ENCODE measurements at regions not wholly inside any gene's neighbourhood (a gene's known extent, or its start where the extent isn't known, plus 50 kb on each side); places are given as distances from the start of the nearest gene placed in this dataset.
"Not testable (repeated sequence)": the region's sequence is repeated elsewhere in the genome, so short reads cannot be mapped to it uniquely, and the experiment has no call there.

- DNase-seq (ENCODE audit: low spot score) (no peak), ATAC-seq (ENCODE audit: insufficient number of reproducible peaks, low FRiP score, low read depth) (no peak)
- TF ChIP-seq, protein P1, sequence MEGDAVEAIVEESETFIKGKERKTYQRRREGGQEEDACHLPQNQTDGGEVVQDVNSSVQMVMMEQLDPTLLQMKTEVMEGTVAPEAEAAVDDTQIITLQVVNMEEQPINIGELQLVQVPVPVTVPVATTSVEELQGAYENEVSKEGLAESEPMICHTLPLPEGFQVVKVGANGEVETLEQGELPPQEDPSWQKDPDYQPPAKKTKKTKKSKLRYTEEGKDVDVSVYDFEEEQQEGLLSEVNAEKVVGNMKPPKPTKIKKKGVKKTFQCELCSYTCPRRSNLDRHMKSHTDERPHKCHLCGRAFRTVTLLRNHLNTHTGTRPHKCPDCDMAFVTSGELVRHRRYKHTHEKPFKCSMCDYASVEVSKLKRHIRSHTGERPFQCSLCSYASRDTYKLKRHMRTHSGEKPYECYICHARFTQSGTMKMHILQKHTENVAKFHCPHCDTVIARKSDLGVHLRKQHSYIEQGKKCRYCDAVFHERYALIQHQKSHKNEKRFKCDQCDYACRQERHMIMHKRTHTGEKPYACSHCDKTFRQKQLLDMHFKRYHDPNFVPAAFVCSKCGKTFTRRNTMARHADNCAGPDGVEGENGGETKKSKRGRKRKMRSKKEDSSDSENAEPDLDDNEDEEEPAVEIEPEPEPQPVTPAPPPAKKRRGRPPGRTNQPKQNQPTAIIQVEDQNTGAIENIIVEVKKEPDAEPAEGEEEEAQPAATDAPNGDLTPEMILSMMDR (IDR thresholded peaks at IDR 0.05), result peak; percentile 34
Measured at GRCh38 chr3:139111392-139112229, 66.9 kb upstream of the PRR23C start.

GRCh38 chr3:139112230-139112558, 67.5 kb upstream of the PRR23C start:
- ATAC-seq (ENCODE audit: insufficient number of reproducible peaks, low FRiP score, low read depth) (no peak), DNase-seq (ENCODE audit: low spot score) (no peak)
- Histone ChIP-seq H3K27me3 (replicated peaks; ENCODE audit: insufficient read depth) (no peaks in the 10 kb centered on the region), H3K36me3 (no peaks in the 10 kb centered on the region), H3K4me1 (ENCODE audit: control insufficient read depth in 1 of 2, low read depth in 2 of 2) (no peaks in the 10 kb centered on the region), H3K9me3 (no peaks in the 10 kb centered on the region), H3K4me3 (no peak overlapping the region), H3K27ac (no peak overlapping the region)
- TF ChIP-seq, protein P1 (IDR thresholded peaks at IDR 0.05), result no peak

More at GRCh38 chr3:139111392-139112229, 66.9 kb upstream of the PRR23C start:
- H3K9me3 ChIP-seq, result no peaks in the 10 kb centered on the region
- no peaks in the 10 kb centered on the region for H3K36me3 ChIP-seq
- H3K27me3 ChIP-seq (replicated peaks; ENCODE audit: insufficient read depth), result no peaks in the 10 kb centered on the region
- no peak overlapping the region for H3K27ac ChIP-seq
- no peak overlapping the region for H3K4me3 ChIP-seq
- no peaks in the 10 kb centered on the region for H3K4me1 ChIP-seq (ENCODE audit: control insufficient read depth in 1 of 2, low read depth in 2 of 2)

DNA sequence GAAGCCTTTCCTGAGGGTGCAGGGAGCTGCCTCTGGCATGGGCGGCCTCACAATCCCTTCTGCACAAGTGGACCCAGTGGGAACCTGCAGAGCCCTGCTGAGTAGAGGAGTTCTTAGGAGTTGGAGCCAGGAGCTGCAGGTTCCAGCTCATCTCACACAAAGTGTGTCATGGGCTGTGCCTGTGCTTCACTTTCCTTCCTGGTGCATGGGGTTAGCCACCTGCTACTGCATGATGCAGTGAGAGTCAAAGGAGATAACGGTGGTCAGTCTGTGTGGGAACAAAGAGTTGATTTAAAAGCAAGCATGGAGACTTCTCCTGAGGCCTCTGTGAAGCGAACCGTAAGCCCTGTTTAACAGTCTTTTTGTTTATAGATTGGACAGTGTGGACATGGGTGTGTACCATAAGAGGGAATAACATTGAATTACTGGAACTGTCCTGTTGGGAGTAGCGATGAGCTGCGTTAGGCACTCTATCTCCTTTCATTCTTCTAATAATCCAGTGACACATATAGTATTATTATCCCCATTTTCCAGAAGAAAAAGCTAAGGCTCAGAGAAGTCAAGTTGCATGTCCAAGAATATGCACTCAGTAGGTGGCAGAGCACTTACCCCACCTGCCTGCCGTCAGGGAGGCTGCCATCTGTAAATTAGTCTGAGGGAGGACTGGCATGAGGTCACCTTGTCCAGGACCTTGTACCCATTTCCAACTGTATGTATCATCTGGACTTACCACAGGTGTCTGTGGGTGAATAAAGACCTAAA, 68.7 kb upstream of the PRR23C start:
- TF ChIP-seq, protein P1 (IDR thresholded peaks at IDR 0.05), result no peak
- Histone ChIP-seq H3K36me3 (no peaks in the 10 kb centered on the region), H3K4me1 (ENCODE audit: control insufficient read depth in 1 of 2, low read depth in 2 of 2) (no peaks in the 10 kb centered on the region), H3K9me3 (no peaks in the 10 kb centered on the region), H3K4me3 (no peak overlapping the region), H3K27ac (no peak overlapping the region), H3K27me3 (replicated peaks; ENCODE audit: insufficient read depth) (no peaks in the 10 kb centered on the region)
- no peak for DNase-seq (ENCODE audit: low spot score)
- no peak for ATAC-seq (ENCODE audit: insufficient number of reproducible peaks, low FRiP score, low read depth)

GRCh38 chr3:139113993-139114375, 69.3 kb upstream of the PRR23C start:
- ATAC-seq (ENCODE audit: insufficient number of reproducible peaks, low FRiP score, low read depth) (no peak), DNase-seq (ENCODE audit: low spot score) (no peak)
- Histone ChIP-seq H3K36me3 (no peaks in the 10 kb centered on the region), H3K9me3 (no peaks in the 10 kb centered on the region), H3K27ac (no peak overlapping the region), H3K27me3 (replicated peaks; ENCODE audit: insufficient read depth) (no peaks in the 10 kb centered on the region), H3K4me3 (no peak overlapping the region), H3K4me1 (ENCODE audit: control insufficient read depth in 1 of 2, low read depth in 2 of 2) (no peaks in the 10 kb centered on the region)
- TF ChIP-seq, protein P1 (IDR thresholded peaks at IDR 0.05), result no peak

GRCh38 chr3:139116631-139117030, 71.9 kb upstream of the PRR23C start:
- not testable (repeated sequence) for DNase-seq (ENCODE audit: low spot score)

More at GRCh38 chr3:139116631-139117030, 71.9 kb upstream of the PRR23C start:
- H3K36me3 ChIP-seq; ATAC-seq (ENCODE audit: insufficient number of reproducible peaks, low FRiP score, low read depth); H3K4me3 ChIP-seq; H3K4me1 ChIP-seq (ENCODE audit: control insufficient read depth in 1 of 2, low read depth in 2 of 2); H3K27me3 ChIP-seq (replicated peaks; ENCODE audit: insufficient read depth); H3K9me3 ChIP-seq; H3K27ac ChIP-seq: not testable (repeated sequence)
